A673 (cell line): ENCODE measurements at regions not wholly inside any gene's neighbourhood (a gene's known extent, or its start where the extent isn't known, plus 50 kb on each side); places are given as distances from the start of the nearest gene placed in this dataset.

Source experiments
- CTCF ChIP-seq: fragments of 300-800, 200-600 bp; sonication (generic); conservative IDR thresholded peaks from 2 replicates; pipeline ENCODE4 v1.5.1; 2017; ENCODE audit warnings: low read depth, mild to moderate bottlenecking, antibody characterized with exemption, low read length, moderate library complexity, mixed read lengths
- EZH2 ChIP-seq: fragments of 200-600 bp; sonication (generic); IDR thresholded peaks from 2 replicates; pipeline ENCODE4 v1.6.1; 2017; ENCODE audit warnings: borderline replicate concordance, low read depth, mild to moderate bottlenecking, mixed read lengths, antibody characterized with exemption, low read length; ENCODE audit not compliant: poor library complexity, severe bottlenecking

- no peak for TF ChIP-seq CTCF
- TF ChIP-seq EZH2 = no peak
Observed at GRCh38 chrX:6307156-6307555, 78.5 kb upstream of the NLGN4X start.
